Body of pancreas (tissue), 4 donors: ENCODE measurements at regions not wholly inside any gene's neighbourhood (a gene's known extent, or its start where the extent isn't known, plus 50 kb on each side); places are given as distances from the start of the nearest gene placed in this dataset.

Experiments used
- POLR2A ChIP-seq, 3 donors: fragments of 450-650 bp; IDR thresholded peaks; one replicate each; pipeline ENCODE4 v1.6.1; 2016; ENCODE audit warnings: antibody characterized with exemption in 3 of 3, mild to moderate bottlenecking in 2 of 3
- TF ChIP-seq, protein P1 (sequence below), 7 experiments: fragments of 450-650 bp in 4 of 7; fragments of 200-600 bp in 3 of 7; sonication (generic) in 3 of 7; IDR thresholded peaks; one replicate each; pipeline ENCODE4 v1.5.1; 2016 to 2019; ENCODE audit warnings: antibody characterized with exemption in 7 of 7

DNA sequence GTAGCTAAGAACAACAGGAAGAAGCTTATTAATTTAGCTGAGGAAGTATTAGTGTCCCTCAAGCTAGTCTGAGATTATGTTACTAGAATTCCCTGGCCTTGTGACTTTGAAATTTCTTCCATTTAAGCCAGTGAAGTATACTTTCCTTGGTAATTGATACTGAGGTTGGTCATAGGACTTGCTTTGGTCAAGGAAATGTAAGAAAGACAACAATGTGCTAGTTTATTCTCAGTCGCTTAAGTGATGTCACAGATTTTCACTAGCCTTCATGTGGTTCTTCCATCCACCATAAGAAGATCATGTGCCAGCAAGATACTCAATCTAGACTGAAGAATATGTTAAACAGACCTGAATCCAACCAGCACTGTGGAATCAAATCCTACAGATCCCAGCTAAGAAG lies 1140.1 kb downstream of the TECRL start:
- no peak for TF ChIP-seq POLR2A (IDR thresholded peaks at IDR 0.05)
- TF ChIP-seq, protein P1, sequence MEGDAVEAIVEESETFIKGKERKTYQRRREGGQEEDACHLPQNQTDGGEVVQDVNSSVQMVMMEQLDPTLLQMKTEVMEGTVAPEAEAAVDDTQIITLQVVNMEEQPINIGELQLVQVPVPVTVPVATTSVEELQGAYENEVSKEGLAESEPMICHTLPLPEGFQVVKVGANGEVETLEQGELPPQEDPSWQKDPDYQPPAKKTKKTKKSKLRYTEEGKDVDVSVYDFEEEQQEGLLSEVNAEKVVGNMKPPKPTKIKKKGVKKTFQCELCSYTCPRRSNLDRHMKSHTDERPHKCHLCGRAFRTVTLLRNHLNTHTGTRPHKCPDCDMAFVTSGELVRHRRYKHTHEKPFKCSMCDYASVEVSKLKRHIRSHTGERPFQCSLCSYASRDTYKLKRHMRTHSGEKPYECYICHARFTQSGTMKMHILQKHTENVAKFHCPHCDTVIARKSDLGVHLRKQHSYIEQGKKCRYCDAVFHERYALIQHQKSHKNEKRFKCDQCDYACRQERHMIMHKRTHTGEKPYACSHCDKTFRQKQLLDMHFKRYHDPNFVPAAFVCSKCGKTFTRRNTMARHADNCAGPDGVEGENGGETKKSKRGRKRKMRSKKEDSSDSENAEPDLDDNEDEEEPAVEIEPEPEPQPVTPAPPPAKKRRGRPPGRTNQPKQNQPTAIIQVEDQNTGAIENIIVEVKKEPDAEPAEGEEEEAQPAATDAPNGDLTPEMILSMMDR (IDR thresholded peaks at IDR 0.05): no peak
